Neural progenitor cell (in vitro differentiated cells): ENCODE measurements at regions not wholly inside any gene's neighbourhood (a gene's known extent, or its start where the extent isn't known, plus 50 kb on each side); places are given as distances from the start of the nearest gene placed in this dataset.

Source experiments
- CTCF ChIP-seq: fragments of 200-600 bp; sonication (generic); IDR thresholded peaks from 2 replicates; pipeline ENCODE4 v1.5.1; 2017; ENCODE audit warnings: antibody characterized with exemption, mild to moderate bottlenecking
- EZH2 ChIP-seq: fragments of 200-600 bp; sonication (generic); IDR thresholded peaks from 2 replicates; pipeline ENCODE4 v1.6.1; 2017; ENCODE audit warnings: antibody characterized with exemption, mild to moderate bottlenecking, moderate library complexity
- EZH2phosphoT487 ChIP-seq: fragments of 200-600 bp; sonication (generic); IDR thresholded peaks from 2 replicates; pipeline ENCODE4 v1.6.1; 2017; ENCODE audit warnings: antibody characterized with exemption

GRCh38 chr3:163328680-163329079 is 1749.6 kb downstream of the SI start:
- peak; percentile 39 for TF ChIP-seq CTCF
- TF ChIP-seq EZH2phosphoT487 = no peak
- no peak for TF ChIP-seq EZH2
